Activated CD4-positive, alpha-beta T cell treated with anti-CD3 and anti-CD28 coated beads, Interleukin-2, amount 50 U/mL, for 4 hours (primary cell): ENCODE measurements at regions not wholly inside any gene's neighbourhood (a gene's known extent, or its start where the extent isn't known, plus 50 kb on each side); places are given as distances from the start of the nearest gene placed in this dataset.
"Not testable (repeated sequence)": the region's sequence is repeated elsewhere in the genome, so short reads cannot be mapped to it uniquely, and the experiment has no call there.

Experiments used
- DNase-seq, 2 experiments: peaks; one replicate each; pipeline ENCODE4 v3.0.0-alpha.2; 2020

DNA sequence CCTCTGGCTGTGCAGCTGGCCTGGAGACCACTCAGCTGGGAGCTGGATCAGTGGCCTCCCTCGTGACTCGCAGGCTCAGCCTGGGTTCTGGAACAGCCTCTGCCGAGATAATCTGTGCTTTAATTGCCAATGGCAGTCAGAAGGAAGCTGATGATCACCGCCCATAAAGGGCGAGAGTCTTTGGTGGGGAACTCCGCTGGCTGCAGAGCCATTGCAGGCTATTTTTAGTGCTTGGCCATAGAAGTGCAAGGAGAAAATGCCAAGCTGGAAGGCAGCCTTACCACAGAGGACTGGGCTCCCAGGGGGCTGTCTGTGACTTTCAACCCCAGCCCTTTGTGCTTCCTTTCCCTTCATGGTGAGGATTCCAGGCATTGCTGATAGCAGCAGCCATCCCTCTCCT is 62.2 kb upstream of the TENM4 start:
- no peak for DNase-seq

GRCh38 chr11:79501707-79502106 is 60.9 kb upstream of the TENM4 start:
- no peak for DNase-seq

DNA sequence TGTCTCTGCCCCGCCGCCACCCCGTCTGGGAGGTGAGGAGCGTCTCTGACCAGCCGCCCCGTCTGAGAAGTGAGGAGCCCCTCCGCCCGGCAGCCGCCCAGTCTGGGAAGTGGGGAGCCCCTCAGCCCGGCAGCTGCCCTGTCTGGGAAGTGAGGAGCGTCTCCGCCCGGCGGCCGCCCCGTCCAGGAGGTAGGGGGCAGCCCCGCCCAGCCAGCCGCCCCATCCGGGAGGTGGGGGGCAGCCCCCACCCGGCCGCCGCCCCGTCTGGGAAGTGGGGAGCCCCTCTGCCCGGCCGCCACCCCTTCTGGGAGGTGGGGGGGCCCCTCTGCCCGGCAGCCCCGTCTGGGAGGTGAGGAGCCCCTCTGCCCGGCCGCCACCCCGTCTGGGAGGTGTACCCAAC is 59.1 kb upstream of the TENM4 start:
- DNase-seq: not testable (repeated sequence)

DNA sequence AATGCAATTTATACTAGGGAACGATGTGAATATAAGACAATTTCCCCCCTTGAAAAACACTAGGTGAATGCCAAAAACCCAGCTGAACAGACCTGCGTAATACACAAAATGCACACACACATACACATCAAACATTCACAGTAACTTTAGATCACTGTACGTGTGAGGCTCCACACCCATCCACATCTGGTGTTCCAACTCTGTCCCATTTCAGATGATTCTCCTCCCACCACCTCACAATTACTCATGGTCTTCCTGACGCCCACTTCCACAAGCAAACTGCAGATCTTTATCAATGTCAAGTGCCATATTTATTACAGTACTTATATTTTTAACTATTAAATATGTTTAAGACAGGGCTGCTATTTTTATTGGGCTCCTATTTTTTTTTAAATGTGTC is 57.8 kb upstream of the TENM4 start:
- no peak for DNase-seq

- DNase-seq: peak; percentile 1 to 4
Observed at GRCh38 chr11:79493555-79494171, 52.8 kb upstream of the TENM4 start.

DNA sequence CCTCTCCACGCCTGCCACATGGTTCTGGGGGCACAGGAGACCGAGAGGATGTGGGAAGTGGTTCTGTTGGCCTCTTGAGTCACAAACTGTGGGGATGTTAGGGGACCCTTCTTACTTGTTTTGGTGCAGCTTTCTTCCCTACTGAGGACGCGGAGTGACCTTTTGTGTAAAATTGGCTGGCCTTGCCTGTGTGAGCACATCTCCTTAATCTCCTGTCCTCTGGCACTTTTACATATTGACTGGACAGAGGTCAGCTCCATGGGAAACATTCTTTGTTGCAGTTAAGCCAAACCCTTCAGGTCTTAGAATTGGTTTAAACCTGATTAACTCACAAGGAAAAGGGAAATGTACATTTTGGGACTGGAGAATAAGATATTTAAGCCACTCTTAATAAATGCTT is 51.2 kb upstream of the TENM4 start:
- no peak for DNase-seq
